HK-2 (cell line): ENCODE measurements at regions not wholly inside any gene's neighbourhood (a gene's known extent, or its start where the extent isn't known, plus 50 kb on each side); places are given as distances from the start of the nearest gene placed in this dataset.

ENCODE experiments used
- DNase-seq: peaks from one replicate; pipeline ENCODE4 v3.0.0-alpha.2; 2018; ENCODE audit not compliant: unreplicated experiment

DNA sequence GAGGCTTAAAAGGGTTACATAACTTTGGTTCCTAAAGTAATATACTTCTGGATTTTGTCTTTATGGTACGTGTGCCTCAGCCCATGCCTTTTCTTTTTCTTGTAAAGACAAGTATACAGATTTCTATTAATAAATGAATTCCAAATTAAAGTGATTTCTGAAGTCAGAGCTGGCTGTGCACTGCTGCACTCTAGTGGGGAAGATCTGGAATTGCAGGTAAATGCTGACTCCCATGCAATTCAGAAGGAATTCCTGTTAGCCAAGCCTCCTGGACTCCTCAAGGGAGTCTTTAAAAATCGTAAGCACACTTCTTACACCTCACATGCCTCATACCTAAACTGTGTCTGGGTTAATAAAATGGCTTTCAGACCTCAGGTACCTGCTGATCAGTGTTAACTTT, 118.4 kb upstream of the SLC7A1 start:
- DNase-seq = no peak

DNA sequence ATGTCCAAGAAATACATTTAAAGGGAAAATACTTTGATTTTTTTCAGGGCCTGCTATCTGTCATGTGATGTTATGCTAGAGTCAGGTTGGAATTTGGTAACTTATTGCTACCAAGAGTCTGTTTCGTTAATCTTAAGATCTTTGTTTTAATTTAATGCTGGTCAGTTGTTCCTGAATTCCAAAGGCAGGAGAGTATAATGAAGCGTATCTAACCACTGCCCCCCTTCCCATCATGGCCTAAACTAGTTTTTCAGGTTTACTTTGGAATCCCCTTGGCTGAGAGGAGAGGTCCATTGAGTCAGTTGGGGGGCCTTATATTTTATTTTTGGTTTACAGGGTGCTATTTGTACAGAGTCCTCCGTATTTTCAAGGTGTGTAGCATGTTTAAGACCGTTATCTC, 116.3 kb upstream of the SLC7A1 start:
- no peak for DNase-seq

DNA sequence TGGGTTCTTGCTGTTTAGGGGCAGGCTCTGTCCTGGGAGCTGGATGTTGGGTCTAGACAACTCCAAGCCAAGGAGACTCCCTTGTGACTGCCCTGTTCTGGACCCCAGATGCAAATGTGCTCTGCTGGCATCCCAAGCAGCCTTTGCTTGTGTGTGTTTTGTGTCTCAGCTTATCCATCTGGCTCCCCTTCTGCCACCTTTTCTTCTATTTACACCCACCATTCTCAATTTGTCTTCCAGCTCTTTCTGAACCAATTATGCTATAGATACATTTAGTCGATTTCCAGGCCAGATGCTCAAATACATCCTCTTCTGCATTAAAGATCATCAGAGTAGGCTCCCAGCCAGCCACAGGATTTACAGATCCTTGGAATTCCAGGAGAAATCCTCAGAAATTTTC, 115.0 kb upstream of the SLC7A1 start:
- no peak for DNase-seq

DNA sequence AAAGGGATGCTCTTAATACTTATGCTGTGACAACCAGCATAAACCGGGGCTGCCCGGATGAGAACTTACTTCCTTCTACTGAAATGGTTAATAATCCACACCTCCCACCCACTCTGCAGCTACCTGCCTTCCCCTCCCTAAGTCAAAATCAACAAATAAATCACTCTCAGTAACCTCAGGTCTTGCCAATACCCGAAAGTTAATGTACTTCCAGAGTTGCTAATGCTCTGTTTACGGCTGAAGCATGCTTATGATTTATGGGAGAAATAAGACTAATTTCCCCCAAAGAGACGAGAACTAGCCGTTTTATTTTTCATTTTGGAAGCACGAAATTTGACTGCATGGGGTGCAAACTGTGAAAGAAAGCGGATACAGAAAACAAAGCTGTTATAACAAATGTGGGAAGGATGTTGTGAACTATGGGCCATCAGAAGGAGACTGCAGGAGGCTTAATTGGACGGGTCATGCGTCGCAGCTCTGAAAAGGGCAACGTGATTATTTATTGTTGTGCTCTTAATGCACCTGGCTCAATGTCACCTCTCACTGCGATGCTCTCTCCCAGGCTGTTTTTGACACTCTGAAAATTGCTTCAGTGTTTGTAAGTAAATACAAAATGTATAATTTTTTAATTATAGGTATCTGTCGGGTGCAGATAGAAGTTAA, 114.0 kb upstream of the SLC7A1 start:
- DNase-seq = no peak

DNA sequence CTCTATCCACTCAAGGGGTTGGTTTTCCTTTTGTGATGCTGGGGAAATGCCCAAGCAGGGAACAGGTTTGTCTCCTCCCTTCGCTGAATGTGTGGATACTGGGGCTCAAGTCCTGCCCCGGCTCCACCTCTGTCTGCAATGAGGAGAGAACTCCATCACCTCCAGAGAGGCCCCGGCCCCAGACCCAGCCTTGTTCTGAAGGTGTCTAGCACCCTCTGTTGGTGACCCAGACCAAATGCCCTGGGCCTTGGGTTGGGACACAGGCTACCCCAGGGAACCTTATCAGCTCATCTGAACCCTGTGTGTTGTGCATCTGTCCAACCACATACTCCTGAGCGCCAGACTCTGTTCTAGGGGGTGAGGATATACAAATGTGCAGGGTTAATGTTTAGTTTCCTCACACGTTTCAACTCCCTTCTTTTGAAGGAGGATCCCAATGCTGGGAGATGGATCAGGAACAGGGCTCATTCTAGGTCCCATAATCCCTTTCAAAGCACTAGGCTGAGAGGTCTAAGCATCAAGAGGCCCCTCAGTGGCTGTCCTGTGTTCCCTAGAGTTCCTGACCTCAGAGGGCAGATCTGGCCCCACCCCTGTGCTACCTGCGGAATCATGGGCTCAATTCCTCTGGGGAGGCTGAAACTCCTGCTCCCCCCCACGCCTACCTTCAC, 112.5 kb upstream of the SLC7A1 start:
- peak; percentile 34 for DNase-seq

DNA sequence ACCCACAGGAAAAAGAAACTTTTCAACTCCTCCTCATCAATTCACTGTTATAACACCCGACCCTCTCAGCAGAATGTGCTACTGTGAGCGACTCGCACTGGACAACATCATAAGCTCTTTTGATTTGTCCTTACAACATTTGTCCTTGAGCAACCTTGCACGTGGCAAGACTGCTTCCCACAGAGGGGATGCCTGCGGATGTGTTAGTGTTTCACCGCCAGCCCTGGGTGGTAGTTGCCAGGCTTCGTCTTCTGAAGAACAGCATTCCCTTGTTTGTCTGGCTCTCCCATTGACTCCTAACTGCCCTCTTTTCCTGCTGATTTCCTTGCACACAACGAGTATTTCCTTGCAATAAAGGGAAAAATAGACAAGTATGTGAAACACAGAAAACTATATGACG, 111.4 kb upstream of the SLC7A1 start:
- DNase-seq = no peak

DNA sequence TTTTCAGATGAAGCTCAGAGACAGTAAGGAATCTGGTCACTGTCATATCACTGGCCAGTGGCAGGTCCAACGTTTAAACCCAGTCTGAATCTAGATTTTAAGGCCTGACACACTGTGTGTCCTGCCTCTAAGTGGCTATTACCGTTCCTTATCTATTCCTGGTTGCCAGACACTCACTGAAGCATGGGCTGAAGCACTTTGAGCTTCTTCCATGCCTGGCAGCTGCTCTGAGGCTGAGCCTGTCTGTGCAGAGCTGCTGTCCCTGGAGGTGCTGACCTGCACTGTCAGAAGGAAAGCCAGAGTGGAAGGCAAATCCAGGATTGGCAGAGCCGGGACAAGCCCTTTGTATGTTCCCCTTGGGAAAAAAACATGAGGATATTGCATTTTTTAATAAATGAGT, 109.2 kb upstream of the SLC7A1 start:
- no peak for DNase-seq

DNA sequence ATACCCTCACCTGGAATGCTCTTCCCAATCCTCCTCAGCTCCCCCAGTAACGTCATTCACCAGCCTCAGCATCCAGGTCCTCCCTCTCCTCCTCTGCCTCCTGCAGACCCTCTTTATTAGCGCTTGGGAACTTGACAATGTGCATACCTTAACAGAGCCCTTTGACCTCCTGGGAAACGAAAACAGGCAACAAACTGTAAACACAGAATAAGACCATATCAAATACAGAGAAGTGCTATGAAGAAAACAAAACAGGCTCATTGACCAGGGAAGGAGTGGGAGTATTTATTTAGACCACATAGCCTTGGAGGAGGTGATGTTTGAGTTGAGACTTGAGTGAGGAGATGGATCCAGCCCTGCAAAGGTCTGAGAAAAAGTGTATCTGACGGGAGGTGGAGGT, 107.9 kb upstream of the SLC7A1 start:
- DNase-seq = no peak

DNA sequence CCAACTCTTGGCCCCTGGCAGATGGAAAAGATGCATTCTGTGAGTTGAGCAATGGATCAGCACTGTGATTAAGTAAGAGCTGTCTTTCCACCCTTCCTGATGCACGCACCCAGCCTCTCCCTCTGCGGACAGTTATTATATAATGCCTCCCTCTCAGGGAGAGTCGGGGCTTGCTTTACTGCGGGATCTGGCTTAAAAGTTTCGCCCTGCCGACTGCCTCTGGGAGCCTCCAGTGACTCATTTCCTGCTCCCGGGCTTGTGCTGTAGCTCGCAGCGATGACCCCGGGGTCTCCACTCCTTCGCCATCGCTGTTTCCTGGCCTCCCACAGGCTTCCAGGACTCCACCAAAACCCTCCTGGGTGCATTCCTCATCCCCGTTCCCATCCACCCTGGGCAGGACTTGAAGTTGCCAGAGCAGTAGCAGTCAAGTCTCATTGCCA, 107.4 kb upstream of the SLC7A1 start:
- peak; percentile 7 for DNase-seq

DNA sequence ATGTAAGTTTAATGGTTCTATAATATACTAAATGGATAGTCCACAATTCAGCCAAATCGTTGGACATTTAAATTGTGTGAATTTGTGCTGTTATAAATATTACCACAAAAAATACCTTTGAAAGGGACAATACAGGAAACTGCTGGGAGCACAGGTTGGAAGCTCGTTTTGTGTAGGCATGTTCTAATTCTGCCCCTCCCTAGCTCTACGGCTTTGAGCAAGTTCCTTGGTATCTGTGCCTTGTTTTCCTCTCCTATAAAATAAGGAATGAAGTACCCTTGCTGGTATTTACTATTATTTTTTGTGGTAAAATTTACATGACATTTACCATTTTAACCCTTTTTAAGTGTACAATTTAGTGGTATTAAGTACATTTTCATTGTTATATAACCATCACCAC, 102.6 kb upstream of the SLC7A1 start:
- DNase-seq = no peak

DNA sequence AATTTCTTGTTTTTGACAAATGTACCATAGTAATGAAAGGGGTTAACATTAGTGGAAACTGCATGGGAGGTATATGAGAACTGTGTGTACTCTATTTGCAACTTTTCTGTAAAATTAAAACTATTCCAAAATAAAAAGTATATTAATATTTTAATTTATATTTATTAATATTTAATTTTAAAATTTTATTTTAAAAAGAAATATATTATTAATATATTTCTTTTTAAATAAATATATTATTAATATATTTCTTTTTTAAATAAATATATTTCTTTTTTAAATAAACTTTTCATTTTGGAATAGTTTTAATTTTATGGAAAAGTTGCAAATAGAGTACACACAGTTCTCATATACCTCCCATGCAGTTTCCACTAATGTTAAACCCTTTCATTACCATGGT, 101.1 kb upstream of the SLC7A1 start:
- DNase-seq = no peak

DNA sequence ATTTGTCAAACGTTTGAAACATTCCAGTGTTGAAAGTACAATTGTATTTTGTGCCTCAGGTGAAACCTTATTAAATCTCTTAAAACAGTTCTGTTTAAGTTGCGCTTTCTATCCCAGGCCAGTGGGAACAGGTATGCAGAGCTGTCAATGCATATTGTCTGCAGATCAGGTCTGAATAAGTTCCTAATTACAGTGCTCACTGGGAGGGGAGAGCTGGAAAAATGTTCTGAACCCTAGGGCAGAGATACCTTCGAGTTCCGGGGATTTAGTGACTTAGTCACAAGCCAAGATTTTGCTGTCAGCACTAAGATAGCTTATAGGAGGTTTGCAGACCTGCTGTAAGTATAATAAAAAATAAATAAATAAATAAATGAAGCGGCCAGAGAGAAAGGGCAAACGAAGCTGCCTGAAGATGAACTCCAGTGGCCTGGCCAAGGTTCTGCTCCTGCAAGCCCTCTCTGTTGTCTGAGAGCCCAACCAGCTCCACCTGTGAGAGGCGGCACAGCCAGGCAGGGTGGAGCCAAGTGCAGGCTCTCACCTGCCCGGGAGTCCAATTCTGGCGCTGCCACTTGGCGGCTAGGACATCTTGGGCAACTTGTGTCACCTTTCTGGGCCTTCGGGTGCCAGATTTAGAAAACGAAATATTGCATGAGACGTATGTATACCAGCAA, 97.9 kb upstream of the SLC7A1 start:
- no peak for DNase-seq

DNA sequence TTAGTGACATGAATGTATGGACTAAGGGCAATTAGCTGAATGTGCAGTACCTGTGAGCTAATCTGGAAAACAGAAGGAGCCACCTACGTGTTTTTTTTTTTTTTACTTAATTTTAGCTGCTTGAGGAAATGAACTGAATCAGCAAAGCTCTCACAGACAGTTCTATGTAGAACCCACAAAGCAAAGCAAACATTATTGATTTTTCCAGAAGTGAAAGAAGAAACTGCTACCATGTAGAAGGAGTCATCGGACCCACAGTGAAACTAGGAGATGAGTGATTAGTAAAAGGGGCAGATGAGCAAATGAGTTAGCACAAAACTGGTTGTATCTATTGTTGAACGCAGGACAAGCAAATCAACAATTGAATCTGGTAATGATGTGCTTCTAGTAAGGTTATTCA, 94.1 kb upstream of the SLC7A1 start:
- DNase-seq = no peak

DNA sequence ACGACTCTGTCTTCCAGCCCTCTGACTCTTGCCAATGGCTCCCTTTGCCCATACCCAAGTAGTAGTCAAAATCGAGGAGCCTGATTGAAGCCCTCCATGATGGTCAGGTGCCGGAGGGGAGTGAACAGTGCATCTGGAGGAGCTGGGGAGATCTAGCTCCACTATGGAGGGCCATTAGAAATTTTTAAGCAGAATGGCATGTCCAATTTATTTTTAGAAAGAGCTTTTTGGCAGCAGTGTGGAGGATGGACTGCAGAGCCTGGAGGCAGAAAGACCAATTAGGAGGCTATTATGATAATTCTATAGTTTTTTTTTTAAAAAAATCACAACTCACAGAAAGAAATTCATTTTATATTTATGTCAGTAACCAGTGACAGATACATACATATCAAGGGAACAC, 92.7 kb upstream of the SLC7A1 start:
- no peak for DNase-seq

DNA sequence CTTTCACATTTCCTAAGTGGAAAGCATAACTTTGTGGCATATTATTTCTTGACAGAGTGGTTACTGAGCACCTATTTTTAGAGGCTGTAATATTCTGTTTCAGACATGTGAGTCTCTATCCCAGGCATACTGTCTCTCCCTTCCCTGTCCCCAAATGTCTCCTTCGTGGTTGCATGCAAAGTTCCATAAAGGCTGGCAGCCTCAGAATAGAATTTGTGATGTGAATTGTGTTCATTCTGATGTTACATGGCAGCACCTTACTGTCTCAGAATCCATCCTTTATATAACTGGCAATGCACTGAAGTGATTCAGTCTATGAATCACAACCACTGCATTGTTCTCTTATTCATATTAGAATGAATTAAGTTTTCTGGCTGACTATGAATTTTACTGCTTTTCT, 89.0 kb upstream of the SLC7A1 start:
- no peak for DNase-seq

DNA sequence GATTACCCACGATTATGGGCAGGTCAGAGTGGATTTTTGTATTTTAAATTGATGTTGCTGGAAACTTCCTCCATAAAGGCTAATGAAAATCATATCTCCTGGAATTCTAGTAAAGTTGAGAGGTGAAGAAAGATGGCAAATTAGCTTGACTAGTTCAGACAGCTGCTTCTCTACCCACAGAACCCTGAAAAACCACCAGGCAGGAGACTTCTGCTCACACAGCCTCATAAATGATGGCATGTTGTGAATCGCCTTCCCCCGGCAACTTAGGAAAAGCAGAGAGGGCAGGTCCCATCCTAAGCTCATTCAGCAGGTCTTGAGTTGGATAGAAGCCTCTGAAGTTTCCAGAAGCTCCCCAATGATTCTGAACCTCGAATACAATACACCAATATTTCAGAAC, 87.6 kb upstream of the SLC7A1 start:
- no peak for DNase-seq

DNA sequence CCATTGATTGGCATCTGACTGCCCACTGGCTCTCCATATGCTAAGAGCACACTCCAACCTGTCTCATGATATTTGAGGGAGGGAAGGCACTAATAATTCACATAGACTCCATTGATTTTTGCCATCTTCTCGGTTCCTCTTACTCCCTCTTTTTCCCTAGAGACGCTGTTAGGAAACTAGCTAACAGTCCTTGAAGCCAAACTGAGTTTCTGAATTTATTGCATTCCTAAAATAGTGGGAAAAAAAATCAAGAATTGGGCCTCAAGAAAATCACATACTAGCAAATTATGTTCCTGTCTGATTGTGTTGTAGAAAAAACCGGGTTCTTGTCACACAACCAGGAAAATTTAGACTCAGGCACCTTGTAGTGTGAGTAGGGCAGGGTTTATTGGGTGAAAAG, 86.4 kb upstream of the SLC7A1 start:
- no peak for DNase-seq

DNA sequence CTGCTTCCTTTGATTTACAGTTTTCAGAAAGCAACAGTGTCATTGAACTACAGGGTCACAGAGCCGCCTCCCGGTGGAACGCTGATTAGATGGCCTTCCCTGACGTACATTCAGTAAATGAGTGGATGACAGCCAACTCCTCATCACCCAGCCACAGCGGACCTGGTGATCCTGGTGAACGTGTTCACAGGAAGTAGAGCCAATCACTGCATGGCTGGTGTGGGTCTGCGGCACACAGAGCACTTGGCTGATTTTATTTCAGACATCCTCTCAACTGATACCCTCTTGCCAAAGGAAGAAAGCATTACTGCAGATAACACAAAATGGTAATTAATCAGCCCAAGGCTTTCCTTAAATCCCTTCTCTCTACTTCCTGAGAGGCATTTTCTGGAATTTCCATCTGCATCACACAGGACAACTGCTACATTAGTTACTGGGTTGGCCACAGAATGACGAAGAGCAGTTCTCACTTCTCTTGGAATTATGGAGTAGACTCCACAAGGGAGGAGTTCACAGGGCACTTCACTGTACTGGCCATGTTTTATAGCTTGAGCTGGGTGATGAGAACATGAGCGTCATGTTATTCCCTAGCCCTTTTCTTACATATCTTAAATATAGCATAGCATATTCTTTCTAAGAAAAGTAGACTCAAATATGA, 84.0 kb upstream of the SLC7A1 start:
- DNase-seq = no peak

DNA sequence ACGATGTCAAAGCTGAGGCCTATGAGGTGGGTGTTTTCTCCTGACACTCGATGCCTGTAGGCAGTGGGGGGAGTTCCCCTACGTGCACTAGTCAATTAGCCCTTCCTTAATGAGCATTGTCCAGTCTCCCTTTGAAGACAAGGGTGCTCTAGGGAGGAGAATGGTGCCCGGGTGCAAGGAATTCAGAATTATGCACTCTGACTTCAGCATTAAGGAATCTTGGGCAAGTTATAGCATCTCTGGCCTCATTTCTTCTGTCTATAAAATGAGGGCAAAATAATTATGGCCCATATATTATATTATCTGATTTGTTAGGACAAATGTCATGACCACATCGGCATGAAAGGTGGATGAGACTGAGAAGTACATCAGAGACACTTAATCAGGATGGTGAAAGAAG, 82.1 kb upstream of the SLC7A1 start:
- DNase-seq = no peak

DNA sequence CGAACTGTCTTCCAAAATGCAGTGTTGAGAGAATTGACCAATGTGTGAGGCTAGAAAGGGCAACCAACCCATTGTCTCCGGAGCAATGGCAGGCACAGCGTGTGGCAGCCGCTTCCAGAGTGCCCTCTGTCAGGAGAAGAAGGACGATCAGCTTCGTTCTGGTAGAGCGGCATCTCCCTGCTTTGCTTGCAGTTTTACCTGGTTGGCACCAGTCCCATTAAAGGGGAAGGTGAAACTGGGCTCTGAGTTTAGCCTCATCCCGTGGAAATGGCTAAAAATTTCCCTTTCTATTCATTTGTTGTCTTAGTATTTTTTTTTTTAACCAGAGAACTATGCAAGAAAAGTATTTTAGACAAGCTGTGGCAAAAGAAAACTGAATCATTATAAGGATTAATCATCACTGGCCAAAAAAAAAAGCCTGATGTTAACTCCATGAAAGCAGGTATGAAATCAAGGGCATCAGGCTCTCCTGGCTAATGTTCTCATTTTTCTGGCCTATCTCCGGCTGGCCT, 81.5 kb upstream of the SLC7A1 start:
- no peak for DNase-seq

DNA sequence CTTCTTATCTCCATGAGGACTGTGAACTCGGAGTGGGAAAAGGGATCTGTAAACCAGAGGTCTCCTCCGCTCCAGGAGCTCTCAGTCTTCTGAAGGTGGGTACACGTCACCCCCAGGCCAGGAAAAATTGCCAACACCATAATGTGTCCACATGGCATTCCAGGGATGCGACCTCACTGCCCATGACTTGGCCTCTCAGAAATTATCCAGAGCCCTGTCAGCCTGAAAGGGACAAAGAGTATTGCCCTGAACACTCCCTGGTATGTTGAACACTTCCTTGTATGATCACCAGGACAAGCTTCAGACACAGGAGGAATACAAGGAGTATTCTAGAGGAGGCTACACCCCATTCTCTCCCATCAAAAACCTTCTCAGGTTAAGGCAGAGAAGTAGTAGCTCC, 81.0 kb upstream of the SLC7A1 start:
- peak; percentile 25 for DNase-seq

DNA sequence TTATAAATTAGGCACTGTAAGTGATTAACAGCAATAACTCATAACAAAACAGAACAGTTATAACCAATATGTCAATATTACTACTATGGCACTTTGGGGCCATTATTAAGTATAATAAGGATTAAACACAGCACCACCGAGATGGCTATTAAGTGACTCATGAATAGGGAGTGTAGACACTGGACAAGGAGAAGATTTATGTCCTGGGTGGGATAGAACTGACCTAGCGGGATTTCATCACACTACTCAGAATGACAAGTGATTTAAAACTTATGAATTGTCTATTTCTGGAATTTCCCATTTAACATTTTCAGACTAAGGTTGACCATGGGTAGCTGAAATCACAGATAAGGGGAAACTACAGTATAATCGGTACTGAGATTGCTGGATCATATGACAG, 79.0 kb upstream of the SLC7A1 start:
- DNase-seq = no peak

DNA sequence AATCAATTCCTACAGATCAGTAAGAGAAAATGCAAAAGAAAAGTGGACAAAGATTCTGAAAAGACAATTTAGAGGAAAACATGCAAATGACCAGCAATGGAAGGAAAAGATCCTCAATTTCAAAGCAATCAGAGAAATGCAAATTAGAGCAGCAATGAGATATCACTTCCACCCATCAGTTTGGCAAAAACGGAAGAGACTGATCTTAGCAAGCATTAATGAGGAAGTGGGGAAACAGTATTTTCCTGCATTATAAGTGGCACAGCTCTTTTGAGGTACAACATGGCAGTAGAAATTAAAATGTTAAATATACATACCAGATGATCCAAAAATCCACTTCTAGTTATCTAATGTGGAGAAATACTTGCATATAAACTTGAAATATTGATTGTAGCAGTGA, 69.1 kb upstream of the SLC7A1 start:
- DNase-seq = no peak
